Duodenal mucosa (tissue), 2 donors: ENCODE measurements at regions not wholly inside any gene's neighbourhood (a gene's known extent, or its start where the extent isn't known, plus 50 kb on each side); places are given as distances from the start of the nearest gene placed in this dataset.

Experiments used
- H3K27ac ChIP-seq: one replicate; pipeline ENCODE4 v1.7.0; 2013; ENCODE audit warnings: low read depth, low read length
- H3K27me3 ChIP-seq, 2 donors: one replicate each; pipeline ENCODE4 v1.7.0; 2013; ENCODE audit warnings: low read length in 2 of 2, control low read depth in 1 of 2; ENCODE audit not compliant: insufficient read depth in 2 of 2, control insufficient read depth in 1 of 2
- H3K36me3 ChIP-seq, 2 donors: one replicate each; pipeline ENCODE4 v1.7.0; 2013; ENCODE audit warnings: low read length in 2 of 2, control low read depth in 1 of 2; ENCODE audit not compliant: insufficient read depth in 2 of 2, control insufficient read depth in 1 of 2
- H3K4me1 ChIP-seq, 2 donors: one replicate each; pipeline ENCODE4 v1.7.0; 2013; ENCODE audit warnings: low read length in 2 of 2, control low read depth in 1 of 2; ENCODE audit not compliant: insufficient read depth in 2 of 2, control insufficient read depth in 1 of 2
- H3K4me3 ChIP-seq, 2 donors: one replicate each; pipeline ENCODE4 v1.7.0; 2013; ENCODE audit warnings: low read length in 2 of 2, low read depth in 1 of 2
- H3K9ac ChIP-seq, 2 donors: one replicate each; pipeline ENCODE4 v1.7.0; 2013; ENCODE audit warnings: low read length in 2 of 2, low read depth in 1 of 2
- H3K9me3 ChIP-seq, 2 donors: one replicate each; pipeline ENCODE4 v1.7.0; 2013; ENCODE audit warnings: low read length in 2 of 2, control low read depth in 1 of 2; ENCODE audit not compliant: control insufficient read depth in 1 of 2

GRCh38 chr2:128444816-128445522, 126.3 kb upstream of the HS6ST1 start:
- H3K36me3 ChIP-seq = no peaks in the 10 kb centered on the region
- no peak overlapping the region for H3K4me3 ChIP-seq
- no peaks in the 10 kb centered on the region for H3K9me3 ChIP-seq
- no peak overlapping the region for H3K27ac ChIP-seq
- no peaks in the 10 kb centered on the region for H3K27me3 ChIP-seq
- H3K9ac ChIP-seq = no peak overlapping the region
- peaks cover 15 to 17% of the 10 kb centered on the region in 2 donors for H3K4me1 ChIP-seq

- H3K4me1 ChIP-seq = peaks cover 15 to 17% of the 10 kb centered on the region in 2 donors
Observed at GRCh38 chr2:128445523-128445900, 126.8 kb upstream of the HS6ST1 start.

GRCh38 chr2:128446049-128446873, 127.6 kb upstream of the HS6ST1 start:
- no peak overlapping the region for H3K4me3 ChIP-seq
- no peak overlapping the region for H3K27ac ChIP-seq
- no peaks in the 10 kb centered on the region for H3K27me3 ChIP-seq

More at GRCh38 chr2:128445523-128445900, 126.8 kb upstream of the HS6ST1 start:
- H3K27me3 ChIP-seq = no peaks in the 10 kb centered on the region
- H3K36me3 ChIP-seq = no peaks in the 10 kb centered on the region
- H3K9me3 ChIP-seq = no peaks in the 10 kb centered on the region
- H3K9ac ChIP-seq = no peak overlapping the region
- no peak overlapping the region for H3K27ac ChIP-seq
- no peak overlapping the region for H3K4me3 ChIP-seq

GRCh38 chr2:128446874-128447537, 128.3 kb upstream of the HS6ST1 start:
- H3K27me3 ChIP-seq = no peaks in the 10 kb centered on the region
- no peaks in the 10 kb centered on the region for H3K36me3 ChIP-seq
- H3K4me3 ChIP-seq = no peak overlapping the region
- no peak overlapping the region for H3K9ac ChIP-seq
- H3K4me1 ChIP-seq = peaks cover 9 to 13% of the 10 kb centered on the region in 2 donors
- no peaks in the 10 kb centered on the region for H3K9me3 ChIP-seq
- H3K27ac ChIP-seq = no peak overlapping the region

More at GRCh38 chr2:128446049-128446873, 127.6 kb upstream of the HS6ST1 start:
- peaks cover 15 to 17% of the 10 kb centered on the region in 2 donors for H3K4me1 ChIP-seq
- H3K9ac ChIP-seq = no peak overlapping the region
- no peaks in the 10 kb centered on the region for H3K36me3 ChIP-seq
- no peaks in the 10 kb centered on the region for H3K9me3 ChIP-seq

- no peaks in the 10 kb centered on the region for H3K9me3 ChIP-seq
- no peaks in the 10 kb centered on the region for H3K36me3 ChIP-seq
- H3K9ac ChIP-seq = no peak overlapping the region
- H3K4me3 ChIP-seq = no peak overlapping the region
- H3K27ac ChIP-seq = no peak overlapping the region
- H3K4me1 ChIP-seq = peaks cover 3 to 8% of the 10 kb centered on the region in 2 donors
- H3K27me3 ChIP-seq = no peaks in the 10 kb centered on the region
Observed at GRCh38 chr2:128447538-128447995, 128.9 kb upstream of the HS6ST1 start.

- no peak overlapping the region for H3K4me3 ChIP-seq
- no peaks in the 10 kb centered on the region for H3K4me1 ChIP-seq
- H3K36me3 ChIP-seq = no peaks in the 10 kb centered on the region
- no peak overlapping the region for H3K9ac ChIP-seq
- H3K27ac ChIP-seq = no peak overlapping the region
- no peaks in the 10 kb centered on the region for H3K9me3 ChIP-seq
- H3K27me3 ChIP-seq = no peaks in the 10 kb centered on the region
Observed at GRCh38 chr2:128448331-128449225, 129.9 kb upstream of the HS6ST1 start.

- Histone ChIP-seq H3K4me1 (no peaks in the 10 kb centered on the region), H3K27ac (no peak overlapping the region), H3K4me3 (no peak overlapping the region), H3K9me3 (no peaks in the 10 kb centered on the region), H3K27me3 (no peaks in the 10 kb centered on the region), H3K9ac (no peak overlapping the region), H3K36me3 (no peaks in the 10 kb centered on the region)
Observed at GRCh38 chr2:128449226-128450061, 130.8 kb upstream of the HS6ST1 start.

- Histone ChIP-seq H3K27ac (no peak overlapping the region), H3K9me3 (no peaks in the 10 kb centered on the region), H3K4me3 (no peak overlapping the region), H3K9ac (no peak overlapping the region), H3K36me3 (no peaks in the 10 kb centered on the region), H3K27me3 (no peaks in the 10 kb centered on the region), H3K4me1 (no peaks in the 10 kb centered on the region)
Observed at GRCh38 chr2:128450211-128451024, 131.8 kb upstream of the HS6ST1 start.
